ENCODE measurements at regions not wholly inside any gene's neighbourhood (a gene's known extent, or its start where the extent isn't known, plus 50 kb on each side); places are given as distances from the start of the nearest gene placed in this dataset.

DNA sequence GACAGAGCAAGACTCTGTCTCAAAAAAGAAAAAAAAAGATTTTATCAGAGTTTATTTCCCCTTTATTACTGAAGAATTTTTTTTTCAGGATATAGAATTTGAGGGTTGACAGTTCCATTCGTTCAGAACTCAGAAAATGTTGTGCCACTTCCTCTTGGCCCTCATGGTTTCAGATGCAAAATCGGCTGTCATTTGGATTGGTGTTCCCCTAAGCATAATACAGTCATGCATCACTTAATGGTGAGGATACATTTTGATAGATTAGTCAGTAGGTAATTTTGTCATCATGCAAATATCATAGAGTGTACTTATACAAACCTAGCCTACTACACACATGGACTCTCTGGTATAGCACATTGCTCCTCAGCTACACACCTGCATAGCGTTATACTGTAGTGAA is 263.9 kb upstream of the RTL1 start:
- ATAC-seq = no peak
- intact Hi-C loops (cut with DNase I) = no loop called here
- WGBS = 71% methylated on average over 3 of the region's 3 CpGs
- Histone ChIP-seq H3K27ac (ENCODE audit: low read length) (no peak overlapping the region), H3K4me3 (ENCODE audit: low read length) (no peak overlapping the region), H3K4me1 (ENCODE audit: control insufficient read depth, insufficient read depth, low read length) (no peaks in the 10 kb centered on the region), H3K9me3 (ENCODE audit: control insufficient read depth, low read length) (no peaks in the 10 kb centered on the region), H3K27me3 (ENCODE audit: control insufficient read depth, insufficient read depth) (no peaks in the 10 kb centered on the region)
- no peak for DNase-seq

DNA sequence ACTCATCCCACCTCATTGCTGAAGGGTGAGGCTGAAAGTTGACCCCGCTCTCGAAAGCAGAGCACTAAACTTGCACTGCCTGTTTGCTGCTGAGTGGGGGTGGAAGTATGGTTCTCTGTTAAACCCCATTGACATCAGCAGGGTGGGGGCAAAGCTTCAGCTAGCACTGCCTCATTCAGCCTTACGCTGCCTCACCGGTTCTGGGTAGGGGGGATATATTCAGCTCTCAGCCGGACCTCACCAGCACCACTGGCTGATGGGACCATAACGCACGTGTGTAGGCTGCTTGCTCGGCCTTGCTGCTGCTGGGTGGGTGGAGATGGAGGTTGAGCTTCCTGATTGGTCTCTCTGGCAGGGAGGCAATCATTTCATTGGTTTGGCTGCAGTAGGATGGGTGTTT is 265.7 kb upstream of the RTL1 start:
- WGBS = 69% methylated on average over 8 of the region's 8 CpGs
- intact Hi-C loops (cut with DNase I) = no loop called here
- Histone ChIP-seq H3K9me3 (ENCODE audit: control insufficient read depth, low read length) (no peaks in the 10 kb centered on the region), H3K27me3 (ENCODE audit: control insufficient read depth, insufficient read depth) (no peaks in the 10 kb centered on the region), H3K4me1 (ENCODE audit: control insufficient read depth, insufficient read depth, low read length) (no peaks in the 10 kb centered on the region), H3K27ac (ENCODE audit: low read length) (no peak overlapping the region), H3K4me3 (ENCODE audit: low read length) (no peak overlapping the region)
- DNase-seq = no peak
- no peak for ATAC-seq

DNA sequence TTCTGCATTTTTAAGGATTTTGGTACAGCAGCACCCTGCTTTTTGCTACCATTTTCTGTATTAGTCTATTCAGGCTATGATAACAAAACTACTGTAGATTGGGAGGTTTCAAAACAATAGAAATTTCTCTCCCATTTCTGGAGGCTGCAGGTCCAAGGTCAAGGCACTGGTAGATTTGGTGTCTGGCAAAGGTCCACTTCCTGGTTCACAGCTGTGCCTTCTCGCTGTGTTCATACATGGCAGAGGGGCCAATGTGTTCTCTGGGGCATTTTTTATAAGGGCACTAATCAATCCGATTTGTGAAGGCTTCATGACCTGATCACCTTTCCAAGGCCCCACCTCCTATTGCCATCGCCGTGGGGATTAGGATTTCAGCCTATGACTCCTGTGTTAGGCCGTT is 268.1 kb upstream of the RTL1 start:
- no peak for DNase-seq
- ATAC-seq = no peak
- 87% methylated on average over 5 of the region's 5 CpGs for WGBS

DNA sequence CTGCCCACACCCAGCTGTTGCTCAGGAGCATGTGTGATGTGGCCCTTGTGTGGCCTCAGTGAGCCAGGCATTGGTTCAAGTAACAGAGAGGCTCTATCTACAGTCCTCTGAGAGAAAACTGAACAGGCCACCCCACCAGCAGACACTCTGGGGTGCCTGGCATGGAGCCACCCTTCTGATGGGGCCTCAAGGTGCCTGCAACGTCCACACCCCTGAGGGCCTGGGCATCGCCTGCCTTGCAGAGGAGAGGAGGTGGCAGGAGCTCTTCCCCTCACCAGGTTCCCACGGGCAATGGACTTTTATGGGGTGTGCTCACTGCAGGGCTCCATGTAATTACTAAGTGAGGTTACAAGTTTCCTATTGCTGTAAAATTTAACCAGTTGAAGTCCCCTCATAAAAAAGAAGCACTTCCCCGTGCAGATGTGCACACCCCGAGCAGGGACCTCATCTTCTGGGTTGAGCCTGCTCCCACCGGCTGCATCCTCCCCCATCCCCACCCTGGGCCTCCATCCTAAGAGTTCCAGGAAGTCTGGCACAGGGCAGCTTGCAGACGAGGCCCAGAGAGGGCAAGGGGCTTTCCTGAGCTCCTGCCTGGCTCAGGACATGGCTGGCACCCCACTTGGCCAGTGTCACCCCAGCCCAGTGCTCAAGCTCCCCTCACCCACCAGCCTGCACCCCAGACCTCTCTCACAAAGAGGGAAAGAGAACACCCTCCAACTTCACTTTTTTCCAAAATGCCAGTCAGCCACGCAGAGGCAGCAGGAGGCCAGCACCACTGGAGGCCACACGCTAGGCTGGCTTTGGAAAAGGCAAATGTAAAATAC is 270.4 kb upstream of the RTL1 start:
- ATAC-seq = no peak
- intact Hi-C loops (cut with DNase I) = no loop called here
- Histone ChIP-seq H3K4me1 (ENCODE audit: control insufficient read depth, insufficient read depth, low read length) (no peaks in the 10 kb centered on the region), H3K4me3 (ENCODE audit: low read length) (no peak overlapping the region), H3K9me3 (ENCODE audit: control insufficient read depth, low read length) (no peaks in the 10 kb centered on the region), H3K27me3 (ENCODE audit: control insufficient read depth, insufficient read depth) (no peaks in the 10 kb centered on the region), H3K27ac (ENCODE audit: low read length) (no peak overlapping the region)
- 73% methylated on average over 9 of the region's 9 CpGs for WGBS
- no peak for DNase-seq

More for the DNA sequence above, 268.1 kb upstream of the RTL1 start:
- no peak overlapping the region for H3K4me3 ChIP-seq (ENCODE audit: low read length)
- H3K27me3 ChIP-seq (ENCODE audit: control insufficient read depth, insufficient read depth) = no peaks in the 10 kb centered on the region
- intact Hi-C loops (cut with DNase I) = no loop called here
- no peaks in the 10 kb centered on the region for H3K4me1 ChIP-seq (ENCODE audit: control insufficient read depth, insufficient read depth, low read length)
- no peak overlapping the region for H3K27ac ChIP-seq (ENCODE audit: low read length)
- H3K9me3 ChIP-seq (ENCODE audit: control insufficient read depth, low read length) = no peaks in the 10 kb centered on the region

DNA sequence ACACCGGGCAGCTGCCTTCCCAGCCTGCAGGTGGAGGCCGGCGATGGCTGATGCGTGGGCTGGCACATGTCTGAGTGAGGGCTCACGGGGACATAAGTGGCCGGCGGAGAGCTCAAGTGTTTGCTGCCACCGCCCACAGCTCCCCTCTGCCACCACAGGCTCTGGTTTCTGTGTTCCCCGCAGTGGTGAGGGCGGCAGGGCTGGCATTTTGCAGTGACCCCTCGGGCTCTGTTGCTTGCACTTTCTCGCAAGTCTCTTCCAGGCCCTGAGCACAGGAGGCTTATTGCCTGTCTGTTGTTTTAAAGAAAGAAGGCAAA is 271.0 kb upstream of the RTL1 start:
- 80% methylated on average over 12 of the region's 12 CpGs for WGBS
- H3K4me3 ChIP-seq (ENCODE audit: low read length) = no peak overlapping the region
- intact Hi-C loops (cut with DNase I) = no loop called here
- no peak for DNase-seq
- no peak for ATAC-seq
- no peak overlapping the region for H3K27ac ChIP-seq (ENCODE audit: low read length)
- H3K27me3 ChIP-seq (ENCODE audit: control insufficient read depth, insufficient read depth) = no peaks in the 10 kb centered on the region
- no peaks in the 10 kb centered on the region for H3K4me1 ChIP-seq (ENCODE audit: control insufficient read depth, insufficient read depth, low read length)
- H3K9me3 ChIP-seq (ENCODE audit: control insufficient read depth, low read length) = no peaks in the 10 kb centered on the region

DNA sequence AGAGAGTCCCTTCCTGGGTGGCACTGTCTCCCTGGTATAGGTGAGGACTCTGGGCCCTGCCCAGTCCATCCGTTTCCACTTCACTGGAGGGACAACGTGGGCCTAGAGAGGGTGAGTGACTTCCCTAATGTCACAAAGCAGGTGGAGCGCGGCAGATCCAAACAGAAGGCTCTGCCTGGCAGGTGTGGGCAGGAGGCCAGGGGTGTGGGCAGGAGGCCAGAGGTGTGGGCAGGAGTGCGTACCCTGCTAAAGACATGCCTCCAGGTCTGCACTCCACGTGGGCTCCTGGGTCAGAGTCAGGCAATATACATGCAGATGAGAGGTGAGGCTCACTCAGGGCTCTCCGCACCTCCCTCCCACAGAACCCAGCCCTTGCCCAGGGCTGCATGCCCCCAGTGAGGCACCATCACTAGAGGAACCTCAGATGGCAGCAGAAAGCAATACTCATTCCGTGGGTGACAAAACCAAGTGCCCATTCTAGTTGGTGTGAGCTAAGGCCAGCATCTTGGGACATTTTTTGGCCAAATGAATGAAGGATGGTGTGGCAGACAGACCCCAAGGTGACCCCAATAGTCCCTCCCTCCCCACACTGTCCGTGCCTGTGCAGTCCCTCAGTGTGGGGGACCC is 271.6 kb upstream of the RTL1 start:
- ATAC-seq = no peak
- intact Hi-C loops (cut with DNase I) = no loop called here
- H3K27me3 ChIP-seq (ENCODE audit: control insufficient read depth, insufficient read depth) = no peaks in the 10 kb centered on the region
- no peak for DNase-seq
- no peaks in the 10 kb centered on the region for H3K4me1 ChIP-seq (ENCODE audit: control insufficient read depth, insufficient read depth, low read length)
- H3K27ac ChIP-seq (ENCODE audit: low read length) = no peak overlapping the region
- H3K9me3 ChIP-seq (ENCODE audit: control insufficient read depth, low read length) = no peaks in the 10 kb centered on the region
- WGBS = 90% methylated on average over 9 of the region's 9 CpGs
- H3K4me3 ChIP-seq (ENCODE audit: low read length) = no peak overlapping the region

DNA sequence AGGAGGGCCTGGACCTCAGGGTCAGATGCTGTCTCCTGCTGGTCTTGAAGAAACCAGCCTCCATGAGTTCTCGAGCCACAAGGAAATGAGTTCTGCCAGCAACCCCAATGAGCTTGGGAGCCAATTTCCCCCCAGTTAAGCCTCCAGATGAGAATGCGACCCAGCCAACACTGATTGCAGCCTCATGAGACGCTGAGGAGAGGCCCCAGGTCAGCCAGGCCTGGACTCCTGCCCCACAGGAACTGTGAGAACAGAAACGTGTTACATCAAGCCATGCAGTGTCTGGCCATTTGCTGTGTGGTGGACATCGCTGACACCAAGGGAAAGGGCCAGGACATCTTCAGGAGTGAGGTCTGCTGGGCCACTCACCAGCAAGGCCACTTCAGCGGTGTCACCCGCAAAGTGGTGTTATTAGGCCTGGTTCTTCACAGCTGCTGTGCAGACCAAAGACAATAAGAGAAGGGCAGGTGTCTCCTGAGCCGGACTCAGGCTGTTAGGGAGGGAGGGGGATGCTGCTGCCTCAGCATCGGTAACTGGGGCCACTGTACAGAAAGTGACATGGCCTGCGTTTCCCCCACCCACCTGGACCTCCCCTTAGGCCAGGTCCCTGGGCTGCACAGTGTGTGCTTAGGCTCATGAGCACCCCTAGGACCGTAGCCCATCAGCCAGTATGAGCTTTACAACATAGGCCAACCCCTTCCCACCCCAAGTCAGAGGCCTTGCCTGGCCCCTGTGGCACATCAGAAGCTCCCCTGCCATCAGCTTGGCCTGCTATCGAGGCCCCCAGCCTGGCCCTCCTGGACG is 272.4 kb upstream of the RTL1 start:
- DNase-seq (no peak), ATAC-seq (no peak)
- Histone ChIP-seq H3K4me1 (ENCODE audit: control insufficient read depth, insufficient read depth, low read length) (no peaks in the 10 kb centered on the region), H3K9me3 (ENCODE audit: control insufficient read depth, low read length) (peaks cover 2% of the 10 kb centered on the region), H3K4me3 (ENCODE audit: low read length) (no peak overlapping the region), H3K27ac (ENCODE audit: low read length) (no peak overlapping the region), H3K27me3 (ENCODE audit: control insufficient read depth, insufficient read depth) (no peaks in the 10 kb centered on the region)
- 84% methylated on average over 13 of the region's 13 CpGs for whole genome bisulfite sequencing
- intact Hi-C loops (cut with DNase I) = no loop called here

DNA sequence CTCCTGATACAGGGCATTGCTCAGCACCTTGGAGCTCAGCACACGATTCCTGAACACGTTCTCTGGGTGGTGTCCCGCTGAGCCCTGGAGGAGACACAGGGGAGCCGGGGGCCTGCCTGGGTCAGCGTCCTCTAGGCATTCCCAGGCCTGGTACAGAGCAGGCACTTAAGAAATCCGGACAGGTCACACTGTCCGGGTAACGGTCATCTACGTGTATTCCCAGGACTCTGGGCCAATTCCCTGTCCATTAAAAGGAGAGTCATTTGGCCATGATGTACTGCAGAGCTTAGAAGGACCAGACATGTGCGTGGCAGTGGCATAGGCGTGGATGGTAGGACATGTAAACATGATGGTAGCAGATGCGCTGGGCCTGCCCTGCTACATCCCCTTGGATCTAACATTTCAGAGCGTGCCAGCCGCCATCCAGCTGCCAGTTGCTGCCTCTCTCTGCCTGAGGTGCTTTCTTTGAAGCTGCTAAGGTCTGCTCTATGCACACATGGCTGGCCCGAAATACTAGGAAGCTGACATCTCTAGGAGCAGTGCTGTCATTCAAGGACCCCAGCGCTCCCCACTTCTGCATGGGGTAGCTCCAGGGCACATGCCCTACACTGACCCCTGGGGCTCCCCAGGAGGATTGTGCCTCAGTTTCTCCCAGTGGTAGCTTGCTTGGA is 273.1 kb upstream of the RTL1 start:
- ATAC-seq (no peak), DNase-seq (no peak)
- Histone ChIP-seq H3K4me3 (ENCODE audit: low read length) (no peak overlapping the region), H3K4me1 (ENCODE audit: control insufficient read depth, insufficient read depth, low read length) (no peaks in the 10 kb centered on the region), H3K9me3 (ENCODE audit: control insufficient read depth, low read length) (peaks cover 4% of the 10 kb centered on the region), H3K27me3 (ENCODE audit: control insufficient read depth, insufficient read depth) (no peaks in the 10 kb centered on the region), H3K27ac (ENCODE audit: low read length) (no peak overlapping the region)
- 89% methylated on average over 16 of the region's 16 CpGs for WGBS
- intact Hi-C loops (cut with DNase I) = no loop called here

DNA sequence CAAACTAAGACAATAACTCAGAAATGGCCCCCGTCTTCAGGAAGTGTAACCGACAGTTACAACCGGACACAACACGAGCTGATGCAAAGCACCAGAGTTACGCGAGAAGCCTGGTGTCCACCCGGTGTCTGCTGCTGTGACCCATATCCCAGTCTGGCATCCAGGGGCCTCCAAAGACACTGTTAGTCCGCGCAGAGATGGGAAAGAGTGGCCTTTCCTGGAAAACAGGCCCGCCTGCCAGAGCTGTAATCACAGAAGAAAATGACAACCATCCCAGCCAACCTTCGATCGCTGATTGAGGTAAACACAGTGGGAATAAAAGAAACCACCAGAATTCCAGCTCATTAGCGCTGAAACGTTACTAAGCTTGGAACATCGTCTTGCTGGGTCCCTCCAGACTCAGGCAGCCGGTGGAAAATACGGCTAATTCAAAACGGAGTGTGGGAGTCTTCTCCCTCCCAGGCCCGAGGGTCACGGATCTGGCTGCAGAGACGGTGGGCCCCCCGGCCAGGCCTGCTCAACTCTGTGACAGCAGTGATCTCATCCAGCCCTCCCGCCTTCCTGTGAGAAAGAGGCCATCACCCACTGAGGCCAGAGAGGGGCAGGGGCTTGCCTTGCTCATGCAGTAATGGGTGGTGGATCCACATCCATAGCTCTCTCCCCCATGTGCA is 273.9 kb upstream of the RTL1 start:
- no peaks in the 10 kb centered on the region for H3K4me1 ChIP-seq (ENCODE audit: control insufficient read depth, insufficient read depth, low read length)
- DNase-seq (no peak), ATAC-seq (no peak)
- intact Hi-C loops (cut with DNase I) = no loop called here
- no peak overlapping the region for H3K27ac ChIP-seq (ENCODE audit: low read length)
- no peaks in the 10 kb centered on the region for H3K27me3 ChIP-seq (ENCODE audit: control insufficient read depth, insufficient read depth)
- H3K4me3 ChIP-seq (ENCODE audit: low read length) = no peak overlapping the region
- 44% methylated on average over 23 of the region's 23 CpGs for WGBS
- H3K9me3 ChIP-seq (ENCODE audit: control insufficient read depth, low read length) = peaks cover 4% of the 10 kb centered on the region

DNA sequence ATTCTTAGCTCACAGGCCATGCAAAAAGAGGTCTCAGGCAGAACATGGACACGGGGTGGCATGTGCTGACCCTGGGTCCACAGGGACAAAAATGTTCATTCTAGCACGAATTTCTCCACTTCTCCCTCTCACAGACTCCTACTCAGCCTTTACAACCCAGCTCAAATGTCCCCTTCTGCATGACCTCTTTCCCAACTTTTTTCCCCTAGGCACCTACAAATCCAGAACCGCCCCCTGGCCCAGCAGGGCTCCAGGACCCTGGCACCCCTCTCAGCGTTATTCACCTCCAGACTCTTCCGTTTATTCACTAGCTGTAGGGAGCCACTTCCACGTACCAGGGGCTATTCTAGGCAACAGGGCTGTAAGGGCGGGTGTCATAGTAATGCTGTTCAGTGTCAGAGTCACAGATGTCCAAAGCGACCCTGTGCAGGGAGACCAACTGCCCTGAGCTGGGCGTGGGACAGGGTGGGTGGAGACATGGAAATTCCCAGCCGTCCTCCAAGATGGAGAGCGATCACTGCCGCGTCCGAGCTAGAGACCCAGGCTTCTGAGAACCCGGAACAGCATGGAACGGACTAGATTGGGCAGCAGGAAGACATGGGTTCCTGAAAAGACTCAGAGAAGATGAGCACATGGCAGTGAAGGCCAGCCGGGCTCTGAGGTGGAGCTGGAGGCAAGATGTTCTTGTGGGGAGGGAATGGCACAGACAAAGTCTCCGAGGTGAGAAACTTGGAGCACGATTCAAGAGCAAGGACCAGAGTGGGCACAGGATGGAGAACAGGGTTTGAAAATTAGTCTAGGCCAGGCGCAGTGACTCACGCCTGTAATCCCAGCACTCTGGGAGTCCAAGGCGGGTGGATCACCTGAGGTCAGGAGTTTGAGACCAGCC is 274.9 kb upstream of the RTL1 start:
- 90% methylated on average over 22 of the region's 22 CpGs for WGBS
- no peak for ATAC-seq
- Histone ChIP-seq H3K4me1 (ENCODE audit: control insufficient read depth, insufficient read depth, low read length) (no peaks in the 10 kb centered on the region), H3K27me3 (ENCODE audit: control insufficient read depth, insufficient read depth) (no peaks in the 10 kb centered on the region), H3K27ac (ENCODE audit: low read length) (no peak overlapping the region), H3K9me3 (ENCODE audit: control insufficient read depth, low read length) (peaks cover 4% of the 10 kb centered on the region), H3K4me3 (ENCODE audit: low read length) (no peak overlapping the region)
- intact Hi-C loops (cut with DNase I) = no loop called here
- DNase-seq = no peak
